Aorta (tissue), 5 donors: ENCODE measurements at regions not wholly inside any gene's neighbourhood (a gene's known extent, or its start where the extent isn't known, plus 50 kb on each side); places are given as distances from the start of the nearest gene placed in this dataset.
"Not testable (repeated sequence)": the region's sequence is repeated elsewhere in the genome, so short reads cannot be mapped to it uniquely, and the experiment has no call there.

Experiments used
- ATAC-seq: fragments of 200-7000 bp; cut with Tn5 transposase; one replicate; pipeline ENCODE4 v1.9.1; 2022; ENCODE audit warnings: moderate library complexity; ENCODE audit not compliant: low FRiP score
- DNase-seq, 2 donors: peaks; one replicate each; pipeline ENCODE4 v3.0.0-alpha.2; 2020
- H3K27ac ChIP-seq, 2 donors: one replicate each; pipeline ENCODE4 v1.5.1; 2013; ENCODE audit warnings: low read length in 2 of 2, mild to moderate bottlenecking in 2 of 2, moderate library complexity in 2 of 2, control low read depth in 1 of 2, inconsistent platforms in 1 of 2, low read depth in 1 of 2
- H3K27me3 ChIP-seq, 2 donors: one replicate each; pipeline ENCODE4 v1.6.1; 2013; ENCODE audit warnings: control low read depth in 1 of 2, low read length in 1 of 2, mild to moderate bottlenecking in 1 of 2, moderate library complexity in 1 of 2; ENCODE audit not compliant: insufficient read depth in 2 of 2, control insufficient read depth in 1 of 2
- H3K36me3 ChIP-seq, 2 donors: one replicate each; pipeline ENCODE4 v1.6.1; 2013; ENCODE audit warnings: control low read depth in 1 of 2, low read length in 1 of 2, mild to moderate bottlenecking in 1 of 2; ENCODE audit not compliant: insufficient read depth in 2 of 2, control insufficient read depth in 1 of 2
- H3K4me1 ChIP-seq, 2 donors: one replicate each; pipeline ENCODE4 v1.6.1; 2013; ENCODE audit warnings: low read length in 2 of 2, control low read depth in 1 of 2, mild to moderate bottlenecking in 1 of 2, moderate library complexity in 1 of 2; ENCODE audit not compliant: insufficient read depth in 2 of 2, control insufficient read depth in 1 of 2
- H3K4me3 ChIP-seq, 2 donors: one replicate each; pipeline ENCODE4 v1.5.1; 2013; ENCODE audit warnings: low read length in 2 of 2, control low read depth in 1 of 2, mild to moderate bottlenecking in 1 of 2
- H3K9me3 ChIP-seq: one replicate; pipeline ENCODE4 v1.6.1; 2013; ENCODE audit warnings: mild to moderate bottlenecking, low read length; ENCODE audit not compliant: control insufficient read depth
- WGBS, 2 donors: extraction: QIAGEN DNeasy Blood & Tissue Kit; methylation state at CpG; one replicate each; pipeline ENCODE4 v1.1.7; 2013; 5-methylcytosine and 5-hydroxymethylcytosine counted together
- intact Hi-C, 2 donors: fragments of 100-400 bp; cut with DNase I; formaldehyde crosslinking; loops; one replicate each; pipeline versions ENCODE4 v1.14.2 to v1.15.0; 2022
- donor health status: healthy with polysubstance abuse.
- donor health status: Bipolar disorder and iron deficiency.
- donor health status: DM: no; HTN: no; CAD: no.
- donor health status: DM: no; HTN: no; CAD: no.
- donor health status: DM: yes; HTN: yes; CAD: no.

DNA sequence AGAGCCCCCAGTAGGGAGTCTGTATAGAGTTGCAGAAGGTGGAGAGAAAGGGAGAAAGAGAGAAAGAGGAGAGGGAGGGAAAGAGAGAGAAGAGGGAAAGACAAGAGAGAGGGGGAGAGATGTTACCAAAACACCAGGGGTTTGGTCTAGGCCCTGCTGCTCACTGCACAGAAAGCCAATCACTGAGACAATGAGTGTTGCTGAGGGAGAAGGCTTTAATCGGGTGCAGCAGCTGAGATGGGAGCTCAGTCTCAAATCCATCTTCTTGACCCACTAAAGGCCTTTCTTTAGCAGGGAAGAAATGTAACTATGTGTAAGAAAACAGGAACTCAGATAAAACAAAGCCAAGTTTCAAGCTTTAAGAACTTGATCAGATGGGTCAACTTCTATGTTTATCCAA lies 198.2 kb upstream of the FOXK1 start:
- no peaks in the 10 kb centered on the region for H3K36me3 ChIP-seq
- H3K9me3 ChIP-seq = no peaks in the 10 kb centered on the region
- WGBS, 2 donors = 71 to 75% methylated on average over 1 of the region's 1 CpG

GRCh38 chr7:4484545-4484944 lies 197.6 kb upstream of the FOXK1 start:
- ATAC-seq (no peak), DNase-seq (no peak)
- Histone ChIP-seq H3K4me1 (no peaks in the 10 kb centered on the region), H3K27me3 (no peaks in the 10 kb centered on the region), H3K36me3 (no peaks in the 10 kb centered on the region), H3K4me3 (no peak overlapping the region), H3K9me3 (no peaks in the 10 kb centered on the region), H3K27ac (no peak overlapping the region)
- intact Hi-C loops = no loop called here
- WGBS, 2 donors = 36 to 47% methylated on average over 1 of the region's 1 CpG

More for the DNA sequence above, 198.2 kb upstream of the FOXK1 start:
- Histone ChIP-seq H3K4me1 (no peaks in the 10 kb centered on the region), H3K27me3 (no peaks in the 10 kb centered on the region), H3K4me3 (no peak overlapping the region), H3K27ac (no peak overlapping the region)
- ATAC-seq (no peak), DNase-seq (no peak)
- intact Hi-C loops = no loop called here

DNA sequence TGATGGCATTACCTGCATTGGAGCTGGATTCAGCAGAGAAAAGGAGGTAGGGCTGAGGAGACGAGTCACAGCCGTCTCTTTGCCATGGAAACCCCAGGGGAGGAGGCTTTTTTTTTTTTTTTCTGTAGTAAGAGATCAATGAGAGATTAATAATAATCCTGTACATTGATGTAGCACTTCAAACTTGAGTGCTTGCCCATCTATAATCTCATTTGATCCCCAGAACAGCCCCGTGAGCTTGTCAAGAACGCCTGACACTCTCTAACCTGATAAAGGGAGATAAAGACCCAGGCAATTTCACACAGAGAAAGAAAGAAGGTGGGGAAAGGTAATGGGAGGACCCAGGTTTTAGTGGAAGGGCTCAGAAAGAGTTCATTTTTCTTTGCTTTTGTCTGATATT lies 195.2 kb upstream of the FOXK1 start:
- DNase-seq (no peak), ATAC-seq (no peak)
- Histone ChIP-seq H3K27me3 (no peaks in the 10 kb centered on the region), H3K4me3 (no peak overlapping the region), H3K9me3 (no peaks in the 10 kb centered on the region), H3K27ac (no peak overlapping the region), H3K36me3 (no peaks in the 10 kb centered on the region), H3K4me1 (no peaks in the 10 kb centered on the region)
- WGBS, 2 donors = 59 to 66% methylated on average over 4 of the region's 4 CpGs
- intact Hi-C loops = no loop called here

- DNase-seq, H3K4me1 ChIP-seq, H3K36me3 ChIP-seq, H3K9me3 ChIP-seq, H3K27me3 ChIP-seq, H3K4me3 ChIP-seq, intact Hi-C loops, H3K27ac ChIP-seq, ATAC-seq: not testable (repeated sequence)
- 91 to 95% methylated on average over 23 to 30 of the region's 30 CpGs for WGBS, 2 donors
Measured at GRCh38 chr7:4496911-4497310, 185.2 kb upstream of the FOXK1 start.

GRCh38 chr7:4500812-4501211 lies 181.3 kb upstream of the FOXK1 start:
- Histone ChIP-seq H3K4me3 (no peak overlapping the region), H3K9me3 (no peaks in the 10 kb centered on the region), H3K36me3 (no peaks in the 10 kb centered on the region), H3K27me3 (no peaks in the 10 kb centered on the region), H3K27ac (no peak overlapping the region), H3K4me1 (no peaks in the 10 kb centered on the region)
- intact Hi-C loops = no loop called here
- no peak for DNase-seq
- no peak for ATAC-seq
- WGBS, 2 donors = 81 to 87% methylated on average over 10 of the region's 10 CpGs

DNA sequence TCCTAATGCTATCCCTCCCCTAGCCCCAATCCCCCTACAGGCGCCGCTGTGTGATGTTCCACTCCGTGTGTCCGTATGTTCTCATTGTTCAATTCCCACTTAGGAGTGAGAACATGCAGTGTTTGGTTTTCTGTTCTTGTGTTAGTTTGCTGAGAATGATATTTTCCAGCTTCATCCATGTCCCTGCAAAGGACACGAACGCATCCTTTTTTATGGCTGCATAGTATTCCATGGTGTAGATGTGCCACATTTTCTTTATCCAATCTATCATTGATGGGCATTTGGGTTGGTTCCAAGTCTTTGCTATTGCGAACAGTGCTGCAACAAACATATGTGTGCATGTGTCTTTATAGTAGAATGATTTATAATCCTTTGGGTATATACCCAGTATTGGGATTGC lies 174.2 kb upstream of the FOXK1 start:
- intact Hi-C loops = not testable (repeated sequence)

DNA sequence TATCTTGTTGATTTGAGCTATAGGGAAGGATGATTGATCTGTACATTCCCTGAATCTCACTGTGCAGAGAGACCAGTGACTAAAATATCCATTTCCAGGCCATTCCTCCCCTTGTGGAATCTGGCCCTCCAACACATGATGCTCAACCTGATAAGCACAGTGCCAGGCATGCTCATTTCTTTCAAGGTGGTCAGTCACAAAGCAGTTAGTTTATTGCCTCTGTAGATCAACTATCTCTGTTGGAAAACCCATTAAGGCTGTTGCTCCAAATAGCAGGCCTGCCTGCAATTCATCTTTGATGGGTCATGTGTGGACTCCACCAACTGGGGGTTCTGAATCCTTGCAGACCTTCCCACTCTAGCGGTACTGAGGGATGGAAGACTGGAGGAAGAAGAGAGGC lies 168.6 kb upstream of the FOXK1 start:
- no peaks in the 10 kb centered on the region for H3K4me1 ChIP-seq
- ATAC-seq = no peak
- no peaks in the 10 kb centered on the region for H3K36me3 ChIP-seq
- DNase-seq = no peak
- H3K27ac ChIP-seq = no peak overlapping the region
- intact Hi-C loops = no loop called here
- WGBS, 2 donors = 90 to 97% methylated on average over 1 of the region's 1 CpG
- H3K4me3 ChIP-seq = no peak overlapping the region
- no peaks in the 10 kb centered on the region for H3K27me3 ChIP-seq
- H3K9me3 ChIP-seq = peaks cover 6% of the 10 kb centered on the region

More for the DNA sequence above, 174.2 kb upstream of the FOXK1 start:
- DNase-seq, H3K4me1 ChIP-seq, H3K27me3 ChIP-seq, ATAC-seq, H3K36me3 ChIP-seq, H3K27ac ChIP-seq, H3K9me3 ChIP-seq, H3K4me3 ChIP-seq: not testable (repeated sequence)
- 81% methylated on average over 7 of the region's 7 CpGs for WGBS, 2 donors

DNA sequence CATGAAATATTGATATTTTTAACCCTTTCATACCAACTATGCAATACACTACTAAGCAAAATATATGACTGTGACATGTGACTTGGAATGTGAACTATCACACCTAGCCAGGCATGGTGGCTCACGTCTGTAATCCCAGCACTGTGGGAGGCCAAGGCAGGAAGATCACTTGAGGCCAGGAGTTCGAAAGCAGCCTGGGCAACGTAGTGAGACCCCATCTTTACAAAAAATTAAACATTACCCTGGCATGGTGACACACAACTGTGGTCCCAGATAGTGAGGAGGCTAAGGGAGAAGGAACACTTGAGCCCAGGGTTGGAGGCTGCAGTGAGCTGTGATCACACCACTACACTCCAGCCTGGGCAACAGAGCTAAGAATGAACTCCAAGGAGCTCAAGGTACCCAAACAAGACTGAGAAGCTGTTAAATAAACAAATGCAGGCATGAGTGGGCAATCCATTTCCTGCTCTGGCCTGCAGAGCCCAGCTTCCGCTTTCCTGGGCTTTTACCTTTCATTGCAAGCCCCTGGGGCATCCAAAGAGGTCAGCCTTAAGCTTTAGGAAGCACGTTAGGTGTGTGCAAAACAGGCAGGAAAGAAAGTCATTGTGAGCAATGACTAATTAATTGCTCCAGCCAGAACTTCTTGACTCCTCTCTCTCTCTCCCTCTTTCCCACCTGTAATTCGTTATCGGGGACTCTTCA lies 162.1 kb upstream of the FOXK1 start:
- 78 to 79% methylated on average over 7 of the region's 7 CpGs for WGBS, 2 donors
- intact Hi-C loops = no loop called here
- H3K4me1 ChIP-seq = no peaks in the 10 kb centered on the region
- peaks cover 7% of the 10 kb centered on the region for H3K9me3 ChIP-seq
- H3K36me3 ChIP-seq = no peaks in the 10 kb centered on the region
- H3K4me3 ChIP-seq = no peak overlapping the region
- no peak overlapping the region for H3K27ac ChIP-seq
- H3K27me3 ChIP-seq = no peaks in the 10 kb centered on the region
- ATAC-seq (no peak), DNase-seq (no peak)

GRCh38 chr7:4523219-4523618 lies 158.9 kb upstream of the FOXK1 start:
- Histone ChIP-seq H3K27me3 (no peaks in the 10 kb centered on the region), H3K36me3 (no peaks in the 10 kb centered on the region), H3K9me3 (peaks cover 4% of the 10 kb centered on the region), H3K4me1 (no peaks in the 10 kb centered on the region), H3K4me3 (no peak overlapping the region), H3K27ac (no peak overlapping the region)
- intact Hi-C loops = no loop called here
- no peak for DNase-seq
- no peak for ATAC-seq
